SK-N-SH treated with all-trans-retinoic acid at 6 μM for 48 hours (cell line): ENCODE measurements at regions not wholly inside any gene's neighbourhood (a gene's known extent, or its start where the extent isn't known, plus 50 kb on each side); places are given as distances from the start of the nearest gene placed in this dataset.

ENCODE experiments used
- ATAC-seq: fragments of 200-7000 bp; cut with Tn5 transposase; 3 replicates; pipeline ENCODE4 v1.9.1; 2020; ENCODE audit warnings: mild to moderate bottlenecking, moderate library complexity
- ARNTL ChIP-seq: fragments of 450-650 bp; formaldehyde crosslinking; IDR thresholded peaks from 2 replicates; pipeline ENCODE4 v1.5.0; 2020; ENCODE audit warnings: low read depth, mild to moderate bottlenecking, moderate library complexity, borderline replicate concordance
- BACH2 ChIP-seq: fragments of 250-450 bp; sonication (Bioruptor Pico); IDR thresholded peaks from 2 replicates; pipeline ENCODE4 v1.9.0; 2021; ENCODE audit warnings: mild to moderate bottlenecking, borderline replicate concordance
- CREB5 ChIP-seq: fragments of 250-450 bp; sonication (Bioruptor Pico); IDR thresholded peaks from 2 replicates; pipeline ENCODE4 v1.5.1; 2020; ENCODE audit warnings: low read depth, mild to moderate bottlenecking, moderate library complexity
- CSDC2 ChIP-seq: fragments of 250-450 bp; sonication (Bioruptor Pico); IDR thresholded peaks from 2 replicates; pipeline ENCODE4 v1.5.0; 2020; ENCODE audit warnings: mild to moderate bottlenecking, moderate library complexity
- CSRNP3 ChIP-seq: fragments of 250-450 bp; sonication (Bioruptor Pico); IDR thresholded peaks from 2 replicates; pipeline ENCODE4 v1.5.1; 2021; ENCODE audit warnings: mild to moderate bottlenecking, moderate library complexity
- ESRRG ChIP-seq: fragments of 250-450 bp; sonication (Bioruptor Pico); IDR thresholded peaks from 2 replicates; pipeline ENCODE4 v1.6.1; 2021; ENCODE audit warnings: mild to moderate bottlenecking
- GLIS3 ChIP-seq: fragments of 250-450 bp; sonication (Bioruptor Pico); IDR thresholded peaks from 2 replicates; pipeline ENCODE4 v1.5.0; 2020; ENCODE audit warnings: mild to moderate bottlenecking, moderate library complexity
- ISL1 ChIP-seq: fragments of 250-450 bp; sonication (Bioruptor Pico); IDR thresholded peaks from 2 replicates; pipeline ENCODE4 v2.1.2; 2022; ENCODE audit warnings: mild to moderate bottlenecking, moderate library complexity
- PATZ1 ChIP-seq: fragments of 250-450 bp; sonication (Bioruptor Pico); IDR thresholded peaks from 2 replicates; pipeline ENCODE4 v1.8.0; 2020; ENCODE audit warnings: mild to moderate bottlenecking, moderate library complexity, borderline replicate concordance
- PPARA ChIP-seq: fragments of 250-450 bp; sonication (Bioruptor Pico); IDR thresholded peaks from 2 replicates; pipeline ENCODE4 v1.5.0; 2020; ENCODE audit warnings: mild to moderate bottlenecking, borderline replicate concordance
- RARB ChIP-seq: fragments of 250-450 bp; sonication (Bioruptor Pico); IDR thresholded peaks from 2 replicates; pipeline ENCODE4 v1.8.0; 2021; ENCODE audit warnings: mild to moderate bottlenecking, moderate library complexity
- SNAI2 ChIP-seq: fragments of 250-450 bp; sonication (Bioruptor Pico); IDR thresholded peaks from 2 replicates; pipeline ENCODE4 v1.5.0; 2020; ENCODE audit warnings: mild to moderate bottlenecking, moderate library complexity
- TCF4 ChIP-seq: fragments of 250-450 bp; sonication (Bioruptor Pico); IDR thresholded peaks from 2 replicates; pipeline ENCODE4 v1.8.0; 2021; ENCODE audit warnings: mild to moderate bottlenecking, moderate library complexity, borderline replicate concordance
- TOX ChIP-seq: fragments of 250-450 bp; sonication (Bioruptor Pico); IDR thresholded peaks from 2 replicates; pipeline ENCODE4 v1.8.0; 2021; ENCODE audit warnings: mild to moderate bottlenecking, moderate library complexity, borderline replicate concordance
- ZC3H10 ChIP-seq: fragments of 250-450 bp; sonication (Bioruptor Pico); IDR thresholded peaks from 2 replicates; pipeline ENCODE4 v1.5.1; 2021; ENCODE audit warnings: mild to moderate bottlenecking, moderate library complexity
- ZFP3 ChIP-seq: fragments of 250-450 bp; sonication (Bioruptor Pico); IDR thresholded peaks from 2 replicates; pipeline ENCODE4 v1.5.0; 2020; ENCODE audit warnings: mild to moderate bottlenecking, moderate library complexity
- ZFP30 ChIP-seq: fragments of 450-650 bp; formaldehyde crosslinking; IDR thresholded peaks from 2 replicates; pipeline ENCODE4 v1.5.0; 2022; ENCODE audit warnings: mild to moderate bottlenecking, moderate library complexity
- ZNF565 ChIP-seq: fragments of 450-650 bp; formaldehyde crosslinking; conservative IDR thresholded peaks from 2 replicates; pipeline ENCODE4 v1.5.0; 2020; ENCODE audit warnings: low read depth, mild to moderate bottlenecking, moderate library complexity
- ZNF70 ChIP-seq: fragments of 450-650 bp; formaldehyde crosslinking; IDR thresholded peaks from 2 replicates; pipeline ENCODE4 v1.5.0; 2020; ENCODE audit warnings: mild to moderate bottlenecking, moderate library complexity
- ZNF8 ChIP-seq: fragments of 450-650 bp; formaldehyde crosslinking; IDR thresholded peaks from 2 replicates; pipeline ENCODE4 v1.5.0; 2020; ENCODE audit warnings: mild to moderate bottlenecking, moderate library complexity
- TF ChIP-seq, protein P1 (sequence below): fragments of 250-450 bp; sonication (Bioruptor Pico); IDR thresholded peaks from 2 replicates; pipeline ENCODE4 v1.5.0; 2020; ENCODE audit warnings: mild to moderate bottlenecking, moderate library complexity

DNA sequence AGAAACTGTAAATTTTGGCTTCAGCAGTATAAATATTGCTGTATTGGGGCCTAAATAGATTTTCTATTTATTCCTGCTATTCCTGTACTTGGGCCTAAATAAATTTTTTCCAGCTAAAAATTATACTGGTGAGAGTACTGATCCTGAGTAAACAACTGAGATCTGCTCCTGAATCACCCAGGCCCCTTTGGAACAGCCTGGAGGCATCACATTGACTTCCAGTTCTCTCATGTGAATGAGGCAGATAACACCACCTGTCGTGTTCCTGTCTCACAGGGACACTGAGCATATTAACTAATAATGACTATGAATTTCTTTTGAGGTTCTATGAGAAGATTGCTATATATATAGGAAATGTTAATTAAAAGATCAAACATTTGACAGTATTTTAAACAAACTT, 119.5 kb upstream of the PLCXD3 start (continued):
- TF ChIP-seq, protein P1, sequence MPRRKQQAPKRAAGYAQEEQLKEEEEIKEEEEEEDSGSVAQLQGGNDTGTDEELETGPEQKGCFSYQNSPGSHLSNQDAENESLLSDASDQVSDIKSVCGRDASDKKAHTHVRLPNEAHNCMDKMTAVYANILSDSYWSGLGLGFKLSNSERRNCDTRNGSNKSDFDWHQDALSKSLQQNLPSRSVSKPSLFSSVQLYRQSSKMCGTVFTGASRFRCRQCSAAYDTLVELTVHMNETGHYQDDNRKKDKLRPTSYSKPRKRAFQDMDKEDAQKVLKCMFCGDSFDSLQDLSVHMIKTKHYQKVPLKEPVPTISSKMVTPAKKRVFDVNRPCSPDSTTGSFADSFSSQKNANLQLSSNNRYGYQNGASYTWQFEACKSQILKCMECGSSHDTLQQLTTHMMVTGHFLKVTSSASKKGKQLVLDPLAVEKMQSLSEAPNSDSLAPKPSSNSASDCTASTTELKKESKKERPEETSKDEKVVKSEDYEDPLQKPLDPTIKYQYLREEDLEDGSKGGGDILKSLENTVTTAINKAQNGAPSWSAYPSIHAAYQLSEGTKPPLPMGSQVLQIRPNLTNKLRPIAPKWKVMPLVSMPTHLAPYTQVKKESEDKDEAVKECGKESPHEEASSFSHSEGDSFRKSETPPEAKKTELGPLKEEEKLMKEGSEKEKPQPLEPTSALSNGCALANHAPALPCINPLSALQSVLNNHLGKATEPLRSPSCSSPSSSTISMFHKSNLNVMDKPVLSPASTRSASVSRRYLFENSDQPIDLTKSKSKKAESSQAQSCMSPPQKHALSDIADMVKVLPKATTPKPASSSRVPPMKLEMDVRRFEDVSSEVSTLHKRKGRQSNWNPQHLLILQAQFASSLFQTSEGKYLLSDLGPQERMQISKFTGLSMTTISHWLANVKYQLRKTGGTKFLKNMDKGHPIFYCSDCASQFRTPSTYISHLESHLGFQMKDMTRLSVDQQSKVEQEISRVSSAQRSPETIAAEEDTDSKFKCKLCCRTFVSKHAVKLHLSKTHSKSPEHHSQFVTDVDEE = no peak
- TF ChIP-seq, all 23 proteins: peak for 0

DNA sequence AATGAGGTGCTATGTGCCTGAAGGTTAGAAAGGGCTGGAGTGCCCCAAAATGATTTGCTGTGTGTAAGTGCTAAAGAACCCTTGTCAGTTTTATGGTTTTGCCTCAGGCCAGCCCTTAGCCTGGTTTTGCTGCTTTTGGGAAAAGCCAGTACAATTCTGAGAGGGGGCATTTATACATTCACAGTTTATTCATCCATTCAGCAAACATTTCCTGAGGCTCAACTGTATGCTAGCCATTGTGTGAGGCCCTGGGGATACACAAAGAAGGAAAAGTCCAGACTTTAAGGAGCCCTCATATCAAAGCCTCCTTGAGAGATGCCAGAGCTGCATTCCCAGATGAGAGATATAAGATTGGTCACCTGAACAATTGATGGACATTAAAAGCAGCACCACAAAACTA, 115.2 kb upstream of the PLCXD3 start:
- no peak for ATAC-seq
- TF ChIP-seq ZNF8 (no peak), SNAI2 (no peak), CREB5 (CRISPR knock-in tag) (no peak), BACH2 (no peak), ZNF70 (CRISPR knock-in tag) (no peak), ISL1 (CRISPR knock-in tag) (no peak), PPARA (CRISPR knock-in tag) (no peak), ARNTL (CRISPR knock-in tag) (no peak), TOX (CRISPR knock-in tag) (no peak), ZFP3 (CRISPR knock-in tag) (no peak), GLIS3 (no peak), ZC3H10 (CRISPR knock-in tag) (no peak), ZFP30 (CRISPR knock-in tag) (no peak), RARB (CRISPR knock-in tag) (no peak), PATZ1 (no peak), CSDC2 (CRISPR knock-in tag) (no peak), CSRNP3 (CRISPR knock-in tag) (no peak), ESRRG (no peak)
- TF ChIP-seq, protein P1 = no peak

- ATAC-seq = no peak
- TF ChIP-seq TCF4 (CRISPR knock-in tag) (no peak), PPARA (CRISPR knock-in tag) (no peak), GLIS3 (no peak), CREB5 (CRISPR knock-in tag) (no peak), CSRNP3 (CRISPR knock-in tag) (no peak), ZNF565 (CRISPR knock-in tag) (no peak)
- TF ChIP-seq, protein P1 = no peak
These were observed 111.0 kb upstream of the PLCXD3 start for GRCh38 chr5:41621420-41621819.
